Ascending aorta (tissue), 2 donors: ENCODE measurements at regions not wholly inside any gene's neighbourhood (a gene's known extent, or its start where the extent isn't known, plus 50 kb on each side); places are given as distances from the start of the nearest gene placed in this dataset.

Experiments used
- DNase-seq, 2 donors: peaks; one replicate each; pipeline ENCODE4 v3.0.0-alpha.2; 2019; ENCODE audit warnings: low spot score in 2 of 2
- H3K27ac ChIP-seq, 2 donors: fragments of 200-600 bp; sonication (generic); one replicate each; pipeline ENCODE4 v1.5.1; 2016 to 2017; ENCODE audit warnings: mild to moderate bottlenecking in 1 of 2
- H3K27me3 ChIP-seq: fragments of 200-600 bp; sonication (generic); one replicate; pipeline ENCODE4 v1.5.1; 2017
- H3K36me3 ChIP-seq, 2 donors: fragments of 200-600 bp; sonication (generic); one replicate each; pipeline ENCODE4 v1.5.1; 2016
- H3K4me1 ChIP-seq, 2 donors: fragments of 200-600 bp; sonication (generic); one replicate each; pipeline ENCODE4 v1.5.1; 2016 to 2017; ENCODE audit warnings: mild to moderate bottlenecking in 1 of 2
- H3K4me3 ChIP-seq, 2 donors: fragments of 200-600 bp; sonication (generic); one replicate each; pipeline ENCODE4 v1.5.1; 2016 to 2017; ENCODE audit warnings: mild to moderate bottlenecking in 1 of 2
- H3K9me3 ChIP-seq, 2 donors: fragments of 200-600 bp; sonication (generic); one replicate each; pipeline ENCODE4 v1.5.1; 2016
- intact Hi-C: fragments of 100-400 bp; cut with DNase I; formaldehyde crosslinking; loops from one replicate; pipeline ENCODE4 v1.15.1; 2023
- TF ChIP-seq, protein P1 (sequence below), 3 experiments: fragments of 200-600 bp in 2 of 3; fragments of 450-650 bp in 1 of 3; sonication (generic) in 2 of 3; IDR thresholded peaks; one replicate each; pipeline ENCODE4 v1.5.1; 2016 to 2019; ENCODE audit warnings: antibody characterized with exemption in 3 of 3, mild to moderate bottlenecking in 1 of 3, moderate library complexity in 1 of 3

DNA sequence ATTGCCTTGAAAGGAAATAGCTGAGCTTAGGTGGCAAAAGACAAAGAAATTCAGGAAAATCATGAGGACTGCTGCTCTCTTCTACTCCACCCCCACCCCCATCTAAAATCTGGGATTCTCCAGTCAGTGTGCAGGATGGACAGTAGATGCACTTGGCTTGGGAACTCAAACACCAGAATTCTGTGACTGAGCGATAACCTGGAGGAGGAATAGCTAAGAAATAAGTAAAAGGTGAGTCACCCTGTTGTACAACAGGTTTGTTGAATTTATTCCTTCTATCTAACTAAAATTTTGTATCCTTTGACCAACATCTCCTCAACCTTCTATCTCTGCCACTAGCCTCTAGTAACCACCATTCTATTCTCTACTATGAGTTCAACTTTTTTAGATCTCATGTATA is 1029.9 kb upstream of the ACVR2A start:
- no peaks in the 10 kb centered on the region for H3K4me1 ChIP-seq
- TF ChIP-seq, protein P1, sequence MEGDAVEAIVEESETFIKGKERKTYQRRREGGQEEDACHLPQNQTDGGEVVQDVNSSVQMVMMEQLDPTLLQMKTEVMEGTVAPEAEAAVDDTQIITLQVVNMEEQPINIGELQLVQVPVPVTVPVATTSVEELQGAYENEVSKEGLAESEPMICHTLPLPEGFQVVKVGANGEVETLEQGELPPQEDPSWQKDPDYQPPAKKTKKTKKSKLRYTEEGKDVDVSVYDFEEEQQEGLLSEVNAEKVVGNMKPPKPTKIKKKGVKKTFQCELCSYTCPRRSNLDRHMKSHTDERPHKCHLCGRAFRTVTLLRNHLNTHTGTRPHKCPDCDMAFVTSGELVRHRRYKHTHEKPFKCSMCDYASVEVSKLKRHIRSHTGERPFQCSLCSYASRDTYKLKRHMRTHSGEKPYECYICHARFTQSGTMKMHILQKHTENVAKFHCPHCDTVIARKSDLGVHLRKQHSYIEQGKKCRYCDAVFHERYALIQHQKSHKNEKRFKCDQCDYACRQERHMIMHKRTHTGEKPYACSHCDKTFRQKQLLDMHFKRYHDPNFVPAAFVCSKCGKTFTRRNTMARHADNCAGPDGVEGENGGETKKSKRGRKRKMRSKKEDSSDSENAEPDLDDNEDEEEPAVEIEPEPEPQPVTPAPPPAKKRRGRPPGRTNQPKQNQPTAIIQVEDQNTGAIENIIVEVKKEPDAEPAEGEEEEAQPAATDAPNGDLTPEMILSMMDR (IDR thresholded peaks at IDR 0.05) = no peak
- H3K9me3 ChIP-seq = peaks cover 0 to 5% of the 10 kb centered on the region in 2 donors
- DNase-seq = no peak
- H3K27ac ChIP-seq = no peak overlapping the region
- intact Hi-C loops = no loop called here
- no peaks in the 10 kb centered on the region for H3K36me3 ChIP-seq
- H3K27me3 ChIP-seq = no peaks in the 10 kb centered on the region
- no peak overlapping the region for H3K4me3 ChIP-seq

DNA sequence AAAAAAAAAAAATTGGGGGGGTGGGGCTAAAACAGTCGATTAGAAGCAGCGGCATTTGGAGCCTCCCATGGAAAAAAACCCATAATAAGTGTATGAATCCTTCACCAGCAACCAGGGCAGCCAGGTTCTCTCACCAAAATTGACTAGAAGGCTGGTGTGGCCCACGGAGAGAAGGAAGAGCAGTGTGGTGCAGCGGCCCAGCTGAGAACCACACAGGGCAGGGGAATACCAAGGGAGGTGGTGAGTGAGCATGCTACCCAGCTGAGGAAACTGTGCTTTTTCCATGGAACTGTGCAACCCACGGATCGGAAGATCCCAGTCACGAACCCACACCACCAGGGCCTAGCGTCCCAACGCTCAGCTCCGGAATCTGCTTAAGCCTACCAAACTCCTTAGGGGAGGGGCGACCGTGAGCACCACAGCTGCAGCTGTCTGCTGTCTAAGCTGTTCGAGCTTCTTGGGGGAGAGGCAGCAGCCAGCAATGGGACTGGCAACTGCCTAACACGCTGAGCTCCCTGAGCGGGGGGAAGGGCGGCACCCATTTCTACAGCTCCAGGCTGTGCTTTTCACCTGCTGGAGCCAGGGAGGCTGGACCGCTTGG is 1037.2 kb upstream of the ACVR2A start:
- no peaks in the 10 kb centered on the region for H3K4me1 ChIP-seq
- H3K36me3 ChIP-seq = no peaks in the 10 kb centered on the region
- no peak overlapping the region for H3K4me3 ChIP-seq
- H3K9me3 ChIP-seq = no peaks in the 10 kb centered on the region
- intact Hi-C loops = no loop called here
- DNase-seq = no peak
- no peak overlapping the region for H3K27ac ChIP-seq
- TF ChIP-seq, protein P1 (IDR thresholded peaks at IDR 0.05) = no peak
- no peaks in the 10 kb centered on the region for H3K27me3 ChIP-seq

DNA sequence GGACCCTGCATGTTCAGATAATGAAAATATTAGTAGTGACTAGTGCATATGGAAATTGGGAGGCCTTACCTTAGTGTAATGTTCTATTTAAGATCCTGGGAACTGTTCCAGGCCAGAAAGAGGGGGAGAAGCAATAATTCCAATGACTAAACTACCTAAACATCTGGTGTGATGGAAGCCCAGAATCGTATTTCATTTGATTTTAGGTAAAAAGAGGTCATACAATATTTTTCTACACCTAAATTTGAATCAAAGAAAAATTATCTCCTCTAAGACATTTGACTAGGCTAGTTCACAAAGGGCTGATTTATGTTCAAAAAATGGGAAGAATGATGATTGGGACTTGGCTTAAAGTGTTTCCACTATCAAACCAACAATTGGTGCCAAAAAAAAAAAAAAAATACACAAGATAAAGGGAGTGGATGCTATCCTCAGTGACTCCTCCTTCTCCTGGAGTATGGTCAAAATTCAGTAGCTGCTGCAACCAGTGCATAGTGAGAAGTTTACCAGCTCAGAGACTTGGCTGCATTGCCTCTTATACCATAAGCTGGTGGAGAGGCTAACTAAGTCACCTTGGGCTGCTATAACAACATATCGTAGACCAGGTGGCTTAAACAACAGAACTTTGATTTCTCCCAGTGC is 1038.3 kb upstream of the ACVR2A start:
- Histone ChIP-seq H3K4me1 (no peaks in the 10 kb centered on the region), H3K27ac (no peak overlapping the region), H3K9me3 (no peaks in the 10 kb centered on the region), H3K36me3 (no peaks in the 10 kb centered on the region), H3K27me3 (no peaks in the 10 kb centered on the region), H3K4me3 (no peak overlapping the region)
- DNase-seq = no peak
- TF ChIP-seq, protein P1 (IDR thresholded peaks at IDR 0.05) = no peak
- intact Hi-C loops = no loop called here

DNA sequence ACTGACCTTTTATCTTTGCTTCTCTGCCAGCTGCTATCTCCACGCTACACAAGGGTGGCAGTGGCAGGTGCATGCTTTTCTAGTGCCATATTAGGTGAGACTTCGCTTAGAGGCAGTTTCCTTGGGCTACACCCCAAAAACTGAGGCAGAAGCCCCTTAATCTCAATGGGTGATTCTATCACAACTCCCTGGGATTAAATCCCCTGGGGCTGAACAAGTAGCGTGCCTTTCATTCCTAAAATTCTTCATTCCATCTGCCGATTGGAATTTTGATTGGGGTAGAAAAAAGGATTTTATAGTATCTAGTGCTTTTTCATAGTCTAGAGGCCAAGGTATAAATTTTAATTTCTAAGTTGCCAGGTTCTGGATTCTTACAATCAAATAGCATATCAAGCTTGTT is 1040.5 kb upstream of the ACVR2A start:
- intact Hi-C loops = no loop called here
- Histone ChIP-seq H3K27me3 (no peaks in the 10 kb centered on the region), H3K4me3 (no peak overlapping the region), H3K36me3 (no peaks in the 10 kb centered on the region), H3K27ac (no peak overlapping the region), H3K4me1 (no peaks in the 10 kb centered on the region), H3K9me3 (no peaks in the 10 kb centered on the region)
- no peak for DNase-seq
- TF ChIP-seq, protein P1 (IDR thresholded peaks at IDR 0.05) = no peak

DNA sequence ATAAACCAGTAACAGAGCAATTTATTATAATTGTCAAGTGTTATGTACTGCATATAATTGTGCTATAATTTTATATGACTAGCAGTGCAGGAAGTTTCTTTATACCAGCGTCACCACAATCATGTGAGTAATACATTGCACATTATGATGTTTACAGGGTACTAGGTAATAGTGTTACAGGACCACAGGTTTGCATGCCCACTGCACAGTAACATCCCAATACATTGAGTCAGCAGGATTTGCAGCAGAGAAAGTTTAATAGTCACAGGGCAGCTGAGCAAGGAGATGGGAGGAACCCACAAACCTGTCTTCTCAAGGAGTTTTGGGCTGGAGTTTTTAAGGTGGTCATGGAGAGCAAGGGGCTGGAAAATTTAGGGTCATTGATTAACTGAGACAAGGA is 1042.9 kb upstream of the ACVR2A start:
- TF ChIP-seq, protein P1 (IDR thresholded peaks at IDR 0.05) = no peak

More for the DNA sequence above, 1042.9 kb upstream of the ACVR2A start:
- DNase-seq = no peak
- no peak overlapping the region for H3K4me3 ChIP-seq
- no peaks in the 10 kb centered on the region for H3K9me3 ChIP-seq
- H3K27ac ChIP-seq = no peak overlapping the region
- H3K36me3 ChIP-seq = no peaks in the 10 kb centered on the region
- H3K27me3 ChIP-seq = no peaks in the 10 kb centered on the region
- intact Hi-C loops = no loop called here
- no peaks in the 10 kb centered on the region for H3K4me1 ChIP-seq
